Muscle layer of colon (tissue), 2 donors: ENCODE measurements at regions not wholly inside any gene's neighbourhood (a gene's known extent, or its start where the extent isn't known, plus 50 kb on each side); places are given as distances from the start of the nearest gene placed in this dataset.

Source experiments
- H3K27ac ChIP-seq: one replicate; pipeline ENCODE4 v1.7.0; 2013; ENCODE audit warnings: low read depth, mild to moderate bottlenecking, low read length, moderate library complexity
- H3K27me3 ChIP-seq, 2 donors: one replicate each; pipeline ENCODE4 v1.7.0; 2013; ENCODE audit warnings: low read length in 2 of 2, mild to moderate bottlenecking in 2 of 2; ENCODE audit not compliant: insufficient read depth in 2 of 2, control insufficient read depth in 1 of 2
- H3K36me3 ChIP-seq: one replicate; pipeline ENCODE4 v1.7.0; 2013; ENCODE audit warnings: mild to moderate bottlenecking, low read length; ENCODE audit not compliant: insufficient read depth
- H3K4me1 ChIP-seq: one replicate; pipeline ENCODE4 v1.7.0; 2013; ENCODE audit warnings: mild to moderate bottlenecking, low read length; ENCODE audit not compliant: insufficient read depth
- H3K4me3 ChIP-seq, 2 donors: one replicate each; pipeline ENCODE4 v1.7.0; 2013; ENCODE audit warnings: low read length in 2 of 2, low read depth in 1 of 2, mild to moderate bottlenecking in 1 of 2, moderate library complexity in 1 of 2
- H3K9ac ChIP-seq: one replicate; pipeline ENCODE4 v1.7.0; 2013; ENCODE audit warnings: low read length
- H3K9me3 ChIP-seq: one replicate; pipeline ENCODE4 v1.7.0; 2013; ENCODE audit warnings: mild to moderate bottlenecking, low read length
- donor health status: abdominal sarcoma.
- donor health status: Adenocarcinoma of cecum.

GRCh38 chr2:107072150-107072940 lies 186.4 kb upstream of the ST6GAL2 start:
- Histone ChIP-seq H3K36me3 (no peaks in the 10 kb centered on the region), H3K9ac (no peak overlapping the region), H3K9me3 (no peaks in the 10 kb centered on the region), H3K27me3 (no peaks in the 10 kb centered on the region), H3K4me1 (no peaks in the 10 kb centered on the region), H3K4me3 (no peak overlapping the region), H3K27ac (no peak overlapping the region)

- no peak overlapping the region for H3K9ac ChIP-seq
- peaks cover 4% of the 10 kb centered on the region for H3K4me1 ChIP-seq
- H3K27me3 ChIP-seq: no peaks in the 10 kb centered on the region
- H3K27ac ChIP-seq: no peak overlapping the region
- H3K4me3 ChIP-seq: no peak overlapping the region
- no peaks in the 10 kb centered on the region for H3K36me3 ChIP-seq
- H3K9me3 ChIP-seq: no peaks in the 10 kb centered on the region
These were observed 192.6 kb upstream of the ST6GAL2 start for GRCh38 chr2:107078584-107078983.

- H3K4me1 ChIP-seq: peaks cover 4% of the 10 kb centered on the region
- H3K36me3 ChIP-seq: no peaks in the 10 kb centered on the region
- H3K9me3 ChIP-seq: no peaks in the 10 kb centered on the region
- no peak overlapping the region for H3K9ac ChIP-seq
- no peak overlapping the region for H3K4me3 ChIP-seq
- H3K27me3 ChIP-seq: no peaks in the 10 kb centered on the region
- no peak overlapping the region for H3K27ac ChIP-seq
These were observed 200.5 kb upstream of the ST6GAL2 start for GRCh38 chr2:107086497-107086896.

GRCh38 chr2:107088156-107088555 lies 202.2 kb upstream of the ST6GAL2 start:
- Histone ChIP-seq H3K4me3 (no peak overlapping the region), H3K27me3 (no peaks in the 10 kb centered on the region), H3K4me1 (no peaks in the 10 kb centered on the region), H3K9ac (no peak overlapping the region), H3K27ac (no peak overlapping the region), H3K36me3 (no peaks in the 10 kb centered on the region), H3K9me3 (no peaks in the 10 kb centered on the region)

- Histone ChIP-seq H3K9me3 (no peaks in the 10 kb centered on the region), H3K4me3 (no peak overlapping the region), H3K36me3 (no peaks in the 10 kb centered on the region), H3K27ac (no peak overlapping the region), H3K4me1 (no peaks in the 10 kb centered on the region), H3K27me3 (no peaks in the 10 kb centered on the region), H3K9ac (no peak overlapping the region)
These were observed 205.3 kb upstream of the ST6GAL2 start for GRCh38 chr2:107091163-107091864.

GRCh38 chr2:107093426-107093957 lies 207.5 kb upstream of the ST6GAL2 start:
- H3K27me3 ChIP-seq: no peaks in the 10 kb centered on the region
- H3K4me3 ChIP-seq: no peak overlapping the region
- H3K9me3 ChIP-seq: no peaks in the 10 kb centered on the region
- no peaks in the 10 kb centered on the region for H3K4me1 ChIP-seq
- no peaks in the 10 kb centered on the region for H3K36me3 ChIP-seq
- no peak overlapping the region for H3K9ac ChIP-seq
- no peak overlapping the region for H3K27ac ChIP-seq

- H3K36me3 ChIP-seq: no peaks in the 10 kb centered on the region
- H3K4me1 ChIP-seq: no peaks in the 10 kb centered on the region
- no peaks in the 10 kb centered on the region for H3K9me3 ChIP-seq
- H3K9ac ChIP-seq: no peak overlapping the region
- H3K27ac ChIP-seq: no peak overlapping the region
- H3K4me3 ChIP-seq: no peak overlapping the region
- H3K27me3 ChIP-seq: no peaks in the 10 kb centered on the region
These were observed 208.6 kb upstream of the ST6GAL2 start for GRCh38 chr2:107094450-107094986.

GRCh38 chr2:107102176-107102575 lies 216.2 kb upstream of the ST6GAL2 start:
- no peaks in the 10 kb centered on the region for H3K36me3 ChIP-seq
- H3K9me3 ChIP-seq: no peaks in the 10 kb centered on the region
- H3K4me3 ChIP-seq: no peak overlapping the region
- H3K27ac ChIP-seq: no peak overlapping the region
- no peaks in the 10 kb centered on the region for H3K4me1 ChIP-seq
- no peak overlapping the region for H3K9ac ChIP-seq
- no peaks in the 10 kb centered on the region for H3K27me3 ChIP-seq

- no peak overlapping the region for H3K9ac ChIP-seq
- H3K36me3 ChIP-seq: no peaks in the 10 kb centered on the region
- H3K4me1 ChIP-seq: no peaks in the 10 kb centered on the region
- H3K9me3 ChIP-seq: no peaks in the 10 kb centered on the region
- H3K27ac ChIP-seq: no peak overlapping the region
- no peak overlapping the region for H3K4me3 ChIP-seq
- no peaks in the 10 kb centered on the region for H3K27me3 ChIP-seq
These were observed 221.4 kb upstream of the ST6GAL2 start for GRCh38 chr2:107107351-107107750.

GRCh38 chr2:107108556-107108955 lies 222.6 kb upstream of the ST6GAL2 start:
- Histone ChIP-seq H3K36me3 (no peaks in the 10 kb centered on the region), H3K27ac (no peak overlapping the region), H3K4me3 (no peak overlapping the region), H3K9me3 (no peaks in the 10 kb centered on the region), H3K9ac (no peak overlapping the region), H3K4me1 (no peaks in the 10 kb centered on the region), H3K27me3 (no peaks in the 10 kb centered on the region)

- H3K36me3 ChIP-seq: no peaks in the 10 kb centered on the region
- no peak overlapping the region for H3K4me3 ChIP-seq
- no peaks in the 10 kb centered on the region for H3K4me1 ChIP-seq
- H3K27ac ChIP-seq: no peak overlapping the region
- no peak overlapping the region for H3K9ac ChIP-seq
- H3K9me3 ChIP-seq: no peaks in the 10 kb centered on the region
- H3K27me3 ChIP-seq: no peaks in the 10 kb centered on the region
These were observed 225.7 kb upstream of the ST6GAL2 start for GRCh38 chr2:107111623-107112022.
